Glutamatergic neuron (in vitro differentiated cells): ENCODE measurements at regions not wholly inside any gene's neighbourhood (a gene's known extent, or its start where the extent isn't known, plus 50 kb on each side); places are given as distances from the start of the nearest gene placed in this dataset.

ENCODE experiments used
- DNase-seq: peaks from one replicate; pipeline ENCODE4 v3.0.0; 2022
- H3K27ac Mint-ChIP-seq: one replicate; pipeline ENCODE4 v1.8.0; 2020; ENCODE audit warnings: mild to moderate bottlenecking, mixed read lengths, inconsistent platforms; ENCODE audit not compliant: unreplicated experiment
- H3K27me3 Mint-ChIP-seq: one replicate; pipeline ENCODE4 v1.8.0; 2020; ENCODE audit warnings: mild to moderate bottlenecking, moderate library complexity, mixed read lengths, inconsistent platforms; ENCODE audit not compliant: unreplicated experiment
- H3K36me3 Mint-ChIP-seq: one replicate; pipeline ENCODE4 v1.8.0; 2020; ENCODE audit warnings: mild to moderate bottlenecking, mixed read lengths, inconsistent platforms; ENCODE audit not compliant: unreplicated experiment
- H3K4me1 Mint-ChIP-seq: one replicate; pipeline ENCODE4 v1.8.0; 2020; ENCODE audit warnings: mild to moderate bottlenecking, low read depth, mixed read lengths, inconsistent platforms; ENCODE audit not compliant: unreplicated experiment
- H3K4me3 Mint-ChIP-seq: one replicate; pipeline ENCODE4 v1.8.0; 2020; ENCODE audit warnings: mild to moderate bottlenecking, mixed read lengths, inconsistent platforms; ENCODE audit not compliant: unreplicated experiment
- H3K9me3 Mint-ChIP-seq: one replicate; pipeline ENCODE4 v1.8.0; 2020; ENCODE audit warnings: mild to moderate bottlenecking, moderate library complexity, mixed read lengths, inconsistent platforms; ENCODE audit not compliant: unreplicated experiment
- TF ChIP-seq, protein P1 (sequence below): fragments of 200-600 bp; sonication (generic); IDR thresholded peaks from one replicate; pipeline ENCODE4 v1.5.0; 2021; ENCODE audit not compliant: partially characterized antibody, unreplicated experiment

DNA sequence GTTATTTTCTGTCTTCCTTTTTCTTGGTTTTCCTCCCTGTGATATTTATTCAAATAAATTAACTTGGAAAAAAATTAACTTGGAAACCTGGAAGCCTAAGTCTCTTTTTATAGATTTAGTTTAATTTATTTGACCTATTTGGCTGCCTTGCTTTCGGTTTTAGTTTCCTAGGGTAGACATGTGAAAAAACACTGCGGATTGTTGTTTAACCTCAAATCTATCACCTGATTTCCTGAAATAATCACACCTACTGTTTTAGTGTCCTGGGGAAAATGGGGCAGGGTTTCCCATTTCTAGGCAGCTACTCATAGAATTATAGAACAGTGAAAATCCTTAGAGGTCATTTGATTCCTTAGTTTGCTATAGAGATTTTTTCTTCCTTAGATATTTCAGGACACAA is 412.4 kb downstream of the PCDH17 start:
- Mint-ChIP-seq H3K9me3 (no peaks in the 10 kb centered on the region), H3K36me3 (no peaks in the 10 kb centered on the region), H3K4me3 (no peak overlapping the region), H3K27ac (no peak overlapping the region), H3K4me1 (no peaks in the 10 kb centered on the region), H3K27me3 (peaks cover 2% of the 10 kb centered on the region)
- DNase-seq = no peak
- TF ChIP-seq, protein P1, sequence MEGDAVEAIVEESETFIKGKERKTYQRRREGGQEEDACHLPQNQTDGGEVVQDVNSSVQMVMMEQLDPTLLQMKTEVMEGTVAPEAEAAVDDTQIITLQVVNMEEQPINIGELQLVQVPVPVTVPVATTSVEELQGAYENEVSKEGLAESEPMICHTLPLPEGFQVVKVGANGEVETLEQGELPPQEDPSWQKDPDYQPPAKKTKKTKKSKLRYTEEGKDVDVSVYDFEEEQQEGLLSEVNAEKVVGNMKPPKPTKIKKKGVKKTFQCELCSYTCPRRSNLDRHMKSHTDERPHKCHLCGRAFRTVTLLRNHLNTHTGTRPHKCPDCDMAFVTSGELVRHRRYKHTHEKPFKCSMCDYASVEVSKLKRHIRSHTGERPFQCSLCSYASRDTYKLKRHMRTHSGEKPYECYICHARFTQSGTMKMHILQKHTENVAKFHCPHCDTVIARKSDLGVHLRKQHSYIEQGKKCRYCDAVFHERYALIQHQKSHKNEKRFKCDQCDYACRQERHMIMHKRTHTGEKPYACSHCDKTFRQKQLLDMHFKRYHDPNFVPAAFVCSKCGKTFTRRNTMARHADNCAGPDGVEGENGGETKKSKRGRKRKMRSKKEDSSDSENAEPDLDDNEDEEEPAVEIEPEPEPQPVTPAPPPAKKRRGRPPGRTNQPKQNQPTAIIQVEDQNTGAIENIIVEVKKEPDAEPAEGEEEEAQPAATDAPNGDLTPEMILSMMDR = no peak

DNA sequence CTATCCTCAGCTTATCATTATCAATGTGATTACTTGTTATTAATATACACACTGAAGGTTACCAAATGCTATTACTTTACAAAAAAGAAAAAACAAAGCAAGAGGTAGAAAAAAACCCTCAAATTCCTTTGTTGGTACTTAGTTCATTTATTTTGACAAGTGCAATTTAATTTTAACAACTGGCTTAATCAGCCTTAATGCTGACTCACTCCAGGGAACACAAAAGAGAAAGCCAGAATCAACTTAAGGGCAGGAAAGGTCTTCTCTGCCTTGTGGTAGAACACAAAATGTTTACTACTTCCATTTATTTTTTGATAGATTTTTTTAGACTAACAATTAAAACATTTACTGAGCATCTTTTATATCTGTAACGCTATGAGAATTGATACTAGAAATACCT is 417.1 kb downstream of the PCDH17 start:
- TF ChIP-seq, protein P1 = no peak
- no peak for DNase-seq
- Mint-ChIP-seq H3K4me3 (no peak overlapping the region), H3K4me1 (no peaks in the 10 kb centered on the region), H3K36me3 (no peaks in the 10 kb centered on the region), H3K27me3 (peaks cover 4% of the 10 kb centered on the region), H3K9me3 (no peaks in the 10 kb centered on the region), H3K27ac (no peak overlapping the region)

DNA sequence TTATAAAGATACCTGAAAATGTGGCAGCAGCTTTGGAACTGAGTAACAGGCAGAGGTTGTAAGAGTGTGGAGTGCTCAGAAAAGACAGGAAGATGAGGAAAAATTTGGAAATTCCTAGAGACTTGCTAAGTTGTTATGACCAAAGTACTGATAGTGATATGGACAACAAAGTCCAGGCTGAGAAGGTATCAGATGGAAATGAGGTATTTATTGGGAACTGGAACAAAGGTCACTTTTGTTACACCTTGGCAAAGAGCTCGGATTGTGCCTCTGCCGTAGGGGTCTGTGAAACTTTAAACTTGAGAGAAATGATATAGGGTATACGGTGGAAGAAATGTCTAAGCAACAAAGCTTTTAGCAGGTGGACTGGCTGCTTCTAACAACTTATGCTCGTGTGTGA is 419.9 kb downstream of the PCDH17 start:
- H3K9me3 Mint-ChIP-seq = no peaks in the 10 kb centered on the region
- H3K27ac Mint-ChIP-seq = no peak overlapping the region
- DNase-seq = no peak
- TF ChIP-seq, protein P1 = no peak
- no peak overlapping the region for H3K4me3 Mint-ChIP-seq
- peaks cover 4% of the 10 kb centered on the region for H3K27me3 Mint-ChIP-seq
- H3K36me3 Mint-ChIP-seq = no peaks in the 10 kb centered on the region
- no peaks in the 10 kb centered on the region for H3K4me1 Mint-ChIP-seq

DNA sequence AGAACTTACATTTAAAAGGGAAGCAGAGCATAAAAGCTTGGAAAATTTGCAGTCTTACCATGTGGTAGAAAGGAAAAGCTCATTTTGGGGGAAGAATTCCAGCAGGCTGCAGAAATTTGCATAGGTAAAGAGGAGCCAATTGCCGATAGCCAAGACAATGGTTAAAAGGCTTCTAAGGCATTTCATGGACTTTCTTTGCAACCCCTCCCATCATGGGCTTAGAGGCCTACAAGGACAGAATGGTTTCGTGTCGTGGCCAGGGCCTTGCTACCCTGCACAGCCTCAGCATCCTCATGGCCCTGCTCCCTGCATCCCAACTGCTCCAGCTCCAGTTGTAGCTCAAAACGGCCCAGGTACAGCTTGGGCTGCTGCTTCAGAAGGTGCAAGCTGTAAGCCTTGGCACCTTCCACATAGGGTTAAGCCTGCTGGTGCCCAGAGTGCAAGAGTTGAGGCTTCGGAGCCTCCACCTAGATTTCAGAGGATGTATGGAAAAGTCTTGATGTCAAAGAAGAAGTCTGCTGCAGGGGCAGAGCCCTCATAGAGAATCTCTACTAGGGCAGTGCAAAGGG is 420.3 kb downstream of the PCDH17 start:
- H3K27ac Mint-ChIP-seq = no peak overlapping the region
- no peak for DNase-seq
- TF ChIP-seq, protein P1 = no peak

DNA sequence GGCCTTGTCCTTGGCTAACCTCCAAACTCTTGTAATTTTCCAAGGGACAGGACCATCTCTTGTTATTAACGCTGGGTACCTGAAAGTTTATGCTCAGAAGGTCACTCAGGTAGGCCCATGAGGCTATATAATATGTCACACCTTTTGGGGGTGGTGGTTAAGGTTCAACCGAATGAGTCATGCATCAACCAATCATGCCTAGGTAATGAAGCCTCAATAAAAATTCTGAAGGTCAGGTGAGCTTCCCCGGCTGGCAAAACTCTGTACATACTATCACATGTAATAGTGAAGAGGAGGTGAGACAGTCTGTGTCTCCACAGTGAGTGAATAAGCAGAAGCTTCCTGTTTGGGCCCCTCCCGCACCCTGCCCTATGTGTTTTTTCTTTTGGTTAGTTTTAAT is 424.9 kb downstream of the PCDH17 start:
- Mint-ChIP-seq H3K9me3 (no peaks in the 10 kb centered on the region), H3K4me1 (no peaks in the 10 kb centered on the region), H3K27me3 (peaks cover 1% of the 10 kb centered on the region), H3K36me3 (no peaks in the 10 kb centered on the region), H3K27ac (no peak overlapping the region), H3K4me3 (no peak overlapping the region)
- TF ChIP-seq, protein P1 = no peak
- no peak for DNase-seq

More for the DNA sequence above, 420.3 kb downstream of the PCDH17 start:
- H3K4me1 Mint-ChIP-seq = no peaks in the 10 kb centered on the region
- H3K4me3 Mint-ChIP-seq = no peak overlapping the region
- no peaks in the 10 kb centered on the region for H3K36me3 Mint-ChIP-seq
- H3K27me3 Mint-ChIP-seq = peaks cover 4% of the 10 kb centered on the region
- H3K9me3 Mint-ChIP-seq = no peaks in the 10 kb centered on the region
